DND-41 (cell line): ENCODE measurements at regions not wholly inside any gene's neighbourhood (a gene's known extent, or its start where the extent isn't known, plus 50 kb on each side); places are given as distances from the start of the nearest gene placed in this dataset.

Experiments used
- EZH2 ChIP-seq: IDR thresholded peaks from 3 replicates; pipeline ENCODE4 v1.6.1; 2012; ENCODE audit warnings: borderline replicate concordance, low read depth, mild to moderate bottlenecking, moderate library complexity, low read length, inconsistent platforms; ENCODE audit not compliant: severe bottlenecking
- TF ChIP-seq, protein P1 (sequence below): IDR thresholded peaks from 2 replicates; pipeline ENCODE4 v1.5.1; 2012; ENCODE audit warnings: borderline replicate concordance, low read length, moderate library complexity, mild to moderate bottlenecking; ENCODE audit not compliant: poor library complexity, severe bottlenecking; ENCODE audit errors: extremely low read depth

DNA sequence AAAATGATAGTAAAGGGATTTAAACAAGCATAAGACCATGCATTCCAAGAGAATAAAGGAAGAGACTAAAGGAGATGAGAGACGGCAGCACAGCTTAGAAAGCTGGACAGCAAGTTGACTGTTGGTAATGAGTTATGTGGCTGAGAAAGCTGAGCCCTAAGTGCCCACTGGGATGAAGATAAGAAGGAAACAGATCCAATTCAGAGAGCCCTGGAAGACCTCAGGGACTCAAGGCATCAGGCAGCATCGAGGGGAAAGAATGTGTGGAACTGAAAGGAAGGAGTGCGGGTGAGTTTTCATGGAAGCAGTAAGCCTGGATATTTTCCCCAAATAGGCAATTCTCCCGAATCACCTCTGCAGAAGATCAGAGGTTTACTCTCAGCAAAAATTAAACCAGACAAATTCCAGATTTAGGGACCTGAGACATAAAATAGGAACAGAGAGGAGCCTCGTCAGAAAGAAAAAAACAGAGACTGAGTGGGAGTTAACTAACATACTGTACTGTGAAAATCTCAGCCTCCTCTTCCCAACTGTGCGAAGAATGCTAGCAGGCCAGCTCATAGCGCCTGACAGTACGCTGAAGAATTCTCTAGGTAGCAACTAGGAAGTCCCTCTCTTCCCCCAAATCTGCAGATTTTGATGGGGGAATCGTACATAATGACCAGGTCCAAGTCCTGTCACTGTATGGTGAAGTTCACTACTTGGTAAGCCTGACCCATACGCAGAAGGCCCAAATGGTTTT is 187.7 kb upstream of the TAPT1 start:
- no peak for TF ChIP-seq EZH2
- TF ChIP-seq, protein P1, sequence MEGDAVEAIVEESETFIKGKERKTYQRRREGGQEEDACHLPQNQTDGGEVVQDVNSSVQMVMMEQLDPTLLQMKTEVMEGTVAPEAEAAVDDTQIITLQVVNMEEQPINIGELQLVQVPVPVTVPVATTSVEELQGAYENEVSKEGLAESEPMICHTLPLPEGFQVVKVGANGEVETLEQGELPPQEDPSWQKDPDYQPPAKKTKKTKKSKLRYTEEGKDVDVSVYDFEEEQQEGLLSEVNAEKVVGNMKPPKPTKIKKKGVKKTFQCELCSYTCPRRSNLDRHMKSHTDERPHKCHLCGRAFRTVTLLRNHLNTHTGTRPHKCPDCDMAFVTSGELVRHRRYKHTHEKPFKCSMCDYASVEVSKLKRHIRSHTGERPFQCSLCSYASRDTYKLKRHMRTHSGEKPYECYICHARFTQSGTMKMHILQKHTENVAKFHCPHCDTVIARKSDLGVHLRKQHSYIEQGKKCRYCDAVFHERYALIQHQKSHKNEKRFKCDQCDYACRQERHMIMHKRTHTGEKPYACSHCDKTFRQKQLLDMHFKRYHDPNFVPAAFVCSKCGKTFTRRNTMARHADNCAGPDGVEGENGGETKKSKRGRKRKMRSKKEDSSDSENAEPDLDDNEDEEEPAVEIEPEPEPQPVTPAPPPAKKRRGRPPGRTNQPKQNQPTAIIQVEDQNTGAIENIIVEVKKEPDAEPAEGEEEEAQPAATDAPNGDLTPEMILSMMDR, result no peak
